IPS-18a (cell line): ENCODE measurements at regions not wholly inside any gene's neighbourhood (a gene's known extent, or its start where the extent isn't known, plus 50 kb on each side); places are given as distances from the start of the nearest gene placed in this dataset.
A peak's percentile ranks its signal among the peaks of the same experiment; 100 is the strongest.

ENCODE experiments used
- H3K27ac ChIP-seq: one replicate; pipeline ENCODE4 v1.5.1; 2013; ENCODE audit warnings: low read length
- H3K27me3 ChIP-seq: one replicate; pipeline ENCODE4 v1.6.1; 2013; ENCODE audit warnings: mild to moderate bottlenecking, low read length; ENCODE audit not compliant: control insufficient read depth, insufficient read depth
- H3K36me3 ChIP-seq: one replicate; pipeline ENCODE4 v1.6.1; 2013; ENCODE audit warnings: low read depth, low read length; ENCODE audit not compliant: control insufficient read depth
- H3K4me1 ChIP-seq: one replicate; pipeline ENCODE4 v1.6.1; 2013; ENCODE audit warnings: low read depth, low read length; ENCODE audit not compliant: control insufficient read depth
- H3K4me3 ChIP-seq: one replicate; pipeline ENCODE4 v1.5.1; 2013; ENCODE audit warnings: low read length
- H3K9ac ChIP-seq: one replicate; pipeline ENCODE4 v1.6.1; 2013; ENCODE audit warnings: mild to moderate bottlenecking, low read length, moderate library complexity
- H3K9me3 ChIP-seq: one replicate; pipeline ENCODE4 v1.6.1; 2013; ENCODE audit warnings: low read depth, low read length; ENCODE audit not compliant: control insufficient read depth

GRCh38 chr5:114053372-114053771 lies 308.5 kb upstream of the KCNN2 start:
- Histone ChIP-seq H3K9me3 (no peaks in the 10 kb centered on the region), H3K4me3 (no peak overlapping the region), H3K4me1 (peaks cover 17% of the 10 kb centered on the region), H3K27ac (no peak overlapping the region), H3K36me3 (no peaks in the 10 kb centered on the region), H3K9ac (no peak overlapping the region), H3K27me3 (peaks cover 44% of the 10 kb centered on the region)

- H3K36me3 ChIP-seq = no peaks in the 10 kb centered on the region
- H3K4me1 ChIP-seq = peaks cover 17% of the 10 kb centered on the region
- peak overlapping the region; percentile 50 for H3K9ac ChIP-seq
- H3K27ac ChIP-seq = no peak overlapping the region
- H3K4me3 ChIP-seq = peak overlapping the region; percentile 76
- no peaks in the 10 kb centered on the region for H3K9me3 ChIP-seq
- peaks cover 44% of the 10 kb centered on the region for H3K27me3 ChIP-seq
Measured at GRCh38 chr5:114054594-114054993, 307.3 kb upstream of the KCNN2 start.

- Histone ChIP-seq H3K4me3 (peak overlapping the region; percentile 76), H3K4me1 (peaks cover 17% of the 10 kb centered on the region), H3K9me3 (no peaks in the 10 kb centered on the region), H3K36me3 (no peaks in the 10 kb centered on the region), H3K27me3 (peaks cover 44% of the 10 kb centered on the region), H3K27ac (no peak overlapping the region), H3K9ac (peak overlapping the region; percentile 50)
Measured at GRCh38 chr5:114055318-114056184, 306.3 kb upstream of the KCNN2 start.

GRCh38 chr5:114056185-114056538 lies 305.7 kb upstream of the KCNN2 start:
- H3K9ac ChIP-seq = peak overlapping the region; percentile 50

GRCh38 chr5:114060866-114061265 lies 301.0 kb upstream of the KCNN2 start:
- Histone ChIP-seq H3K36me3 (no peaks in the 10 kb centered on the region), H3K9ac (no peak overlapping the region), H3K4me1 (peaks cover 14% of the 10 kb centered on the region)

More at GRCh38 chr5:114056185-114056538, 305.7 kb upstream of the KCNN2 start:
- no peaks in the 10 kb centered on the region for H3K36me3 ChIP-seq
- H3K9me3 ChIP-seq = no peaks in the 10 kb centered on the region
- H3K4me1 ChIP-seq = peaks cover 17% of the 10 kb centered on the region
- H3K4me3 ChIP-seq = peak overlapping the region; percentile 76
- peaks cover 44% of the 10 kb centered on the region for H3K27me3 ChIP-seq
- H3K27ac ChIP-seq = no peak overlapping the region

GRCh38 chr5:114062932-114063867 lies 298.7 kb upstream of the KCNN2 start:
- Histone ChIP-seq H3K9me3 (no peaks in the 10 kb centered on the region), H3K27ac (no peak overlapping the region), H3K9ac (no peak overlapping the region), H3K36me3 (no peaks in the 10 kb centered on the region), H3K4me3 (no peak overlapping the region), H3K4me1 (peaks cover 14% of the 10 kb centered on the region), H3K27me3 (peaks cover under 1% of the 10 kb centered on the region)

More at GRCh38 chr5:114060866-114061265, 301.0 kb upstream of the KCNN2 start:
- Histone ChIP-seq H3K9me3 (no peaks in the 10 kb centered on the region), H3K27me3 (peaks cover 23% of the 10 kb centered on the region), H3K4me3 (no peak overlapping the region), H3K27ac (no peak overlapping the region)

- Histone ChIP-seq H3K9ac (no peak overlapping the region), H3K36me3 (no peaks in the 10 kb centered on the region), H3K4me1 (peaks cover 22% of the 10 kb centered on the region), H3K27me3 (no peaks in the 10 kb centered on the region), H3K4me3 (no peak overlapping the region), H3K9me3 (no peaks in the 10 kb centered on the region), H3K27ac (no peak overlapping the region)
Measured at GRCh38 chr5:114065912-114066311, 296.0 kb upstream of the KCNN2 start.

GRCh38 chr5:114070093-114070722 lies 291.7 kb upstream of the KCNN2 start:
- H3K9me3 ChIP-seq = no peaks in the 10 kb centered on the region
- no peak overlapping the region for H3K4me3 ChIP-seq

GRCh38 chr5:114089259-114089658 lies 272.6 kb upstream of the KCNN2 start:
- Histone ChIP-seq H3K27ac (no peak overlapping the region), H3K4me1 (no peaks in the 10 kb centered on the region), H3K9ac (no peak overlapping the region), H3K4me3 (no peak overlapping the region), H3K9me3 (peaks cover 3% of the 10 kb centered on the region), H3K27me3 (no peaks in the 10 kb centered on the region), H3K36me3 (no peaks in the 10 kb centered on the region)

More at GRCh38 chr5:114070093-114070722, 291.7 kb upstream of the KCNN2 start:
- no peak overlapping the region for H3K9ac ChIP-seq
- H3K27me3 ChIP-seq = no peaks in the 10 kb centered on the region
- H3K4me1 ChIP-seq = peaks cover 8% of the 10 kb centered on the region
- H3K27ac ChIP-seq = no peak overlapping the region
- no peaks in the 10 kb centered on the region for H3K36me3 ChIP-seq

- H3K4me3 ChIP-seq = no peak overlapping the region
- H3K36me3 ChIP-seq = no peaks in the 10 kb centered on the region
- H3K9ac ChIP-seq = no peak overlapping the region
- no peak overlapping the region for H3K27ac ChIP-seq
- no peaks in the 10 kb centered on the region for H3K4me1 ChIP-seq
- H3K27me3 ChIP-seq = no peaks in the 10 kb centered on the region
- peaks cover 3% of the 10 kb centered on the region for H3K9me3 ChIP-seq
Measured at GRCh38 chr5:114097570-114097969, 264.3 kb upstream of the KCNN2 start.

GRCh38 chr5:114099161-114099560 lies 262.7 kb upstream of the KCNN2 start:
- Histone ChIP-seq H3K9me3 (no peaks in the 10 kb centered on the region), H3K36me3 (no peaks in the 10 kb centered on the region), H3K27ac (no peak overlapping the region), H3K9ac (no peak overlapping the region), H3K27me3 (no peaks in the 10 kb centered on the region), H3K4me3 (no peak overlapping the region), H3K4me1 (no peaks in the 10 kb centered on the region)
